Activated CD8-positive, alpha-beta memory T cell treated with anti-CD3 and anti-CD28 coated beads, Interleukin-2, amount 50 U/mL, for 24 hours (primary cell): ENCODE measurements at regions not wholly inside any gene's neighbourhood (a gene's known extent, or its start where the extent isn't known, plus 50 kb on each side); places are given as distances from the start of the nearest gene placed in this dataset.
"Not testable (repeated sequence)": the region's sequence is repeated elsewhere in the genome, so short reads cannot be mapped to it uniquely, and the experiment has no call there.

Experiments
- DNase-seq: peaks from one replicate; pipeline ENCODE4 v3.0.0-alpha.2; 2020; ENCODE audit errors: extremely low read depth

DNA sequence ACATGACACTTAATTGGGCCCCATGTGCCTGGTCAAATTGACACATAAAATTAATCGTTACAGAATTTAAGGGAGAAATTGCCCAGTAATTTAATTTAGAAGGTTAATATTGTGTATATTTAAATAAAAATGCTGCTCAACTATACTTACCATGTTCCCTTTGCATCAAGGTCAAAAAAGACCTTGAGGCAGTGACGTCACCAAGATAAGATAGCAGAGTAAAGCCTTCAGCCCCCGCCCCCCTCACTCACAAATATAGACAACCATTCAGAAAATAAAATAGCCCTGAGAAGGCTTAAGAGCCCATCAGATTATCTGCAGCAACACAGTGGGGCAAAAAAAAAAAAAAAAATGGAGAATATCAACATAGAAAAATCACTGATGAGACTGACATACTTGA is 785.7 kb downstream of the CCDC85A start:
- no peak for DNase-seq

GRCh38 chr2:56971383-56971974 is 787.7 kb downstream of the CCDC85A start:
- DNase-seq, result no peak

GRCh38 chr2:56981554-56981953 is 797.8 kb downstream of the CCDC85A start:
- no peak for DNase-seq

- DNase-seq, result no peak
Measured at GRCh38 chr2:56985609-56986008, 801.8 kb downstream of the CCDC85A start.

DNA sequence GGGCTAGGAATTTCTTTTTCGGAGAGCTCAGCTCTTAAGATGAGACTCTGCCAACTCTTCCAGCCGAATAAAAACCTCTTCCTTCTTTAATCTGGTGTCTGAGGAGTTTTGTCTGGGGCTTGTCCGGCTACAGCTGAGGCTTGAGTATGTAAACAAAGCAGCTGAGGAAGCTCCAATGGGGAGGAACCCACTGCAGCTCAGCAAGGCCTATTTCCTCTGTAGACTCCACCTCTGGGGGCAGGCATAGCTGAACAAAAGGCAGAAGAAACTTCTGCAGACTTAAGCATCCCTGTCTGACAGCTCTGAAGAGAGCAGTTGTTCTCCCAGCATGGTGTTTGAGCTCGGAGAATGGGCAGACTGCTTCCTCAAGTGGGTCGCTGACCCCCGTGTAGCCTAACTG is 838.7 kb downstream of the CCDC85A start:
- DNase-seq, result no peak

DNA sequence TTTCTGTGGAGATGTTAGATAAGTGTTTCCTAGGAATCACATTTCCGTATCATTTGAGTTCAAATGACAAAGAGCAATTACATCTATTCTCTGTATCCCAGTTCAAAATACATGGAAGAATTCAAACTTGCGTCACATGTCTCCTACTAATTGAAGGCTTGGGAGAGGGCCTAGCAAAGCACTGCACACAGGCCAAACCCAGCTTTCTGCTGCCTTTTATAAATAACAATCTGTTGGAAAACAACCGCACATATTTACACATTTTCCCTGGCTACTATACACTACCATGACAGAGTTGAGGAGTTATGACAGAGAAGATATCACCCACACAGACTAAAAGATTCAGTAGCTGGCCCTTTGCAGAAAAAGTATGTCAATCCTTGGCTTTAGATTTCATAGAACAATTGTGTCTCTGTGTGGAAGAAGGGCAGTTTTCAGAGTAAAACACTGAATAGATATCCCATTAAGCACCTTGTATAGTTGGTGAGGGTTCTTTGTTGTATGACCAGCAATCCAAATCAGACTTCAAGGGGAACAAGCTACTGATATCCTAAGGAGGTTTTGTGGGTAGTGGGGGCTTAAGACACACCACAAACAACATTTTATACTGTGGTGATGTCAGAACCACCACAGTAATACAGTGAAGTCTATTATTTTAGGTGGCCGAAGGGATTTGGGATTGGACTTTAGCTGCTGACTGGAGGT is 861.3 kb downstream of the CCDC85A start:
- DNase-seq, result no peak

DNA sequence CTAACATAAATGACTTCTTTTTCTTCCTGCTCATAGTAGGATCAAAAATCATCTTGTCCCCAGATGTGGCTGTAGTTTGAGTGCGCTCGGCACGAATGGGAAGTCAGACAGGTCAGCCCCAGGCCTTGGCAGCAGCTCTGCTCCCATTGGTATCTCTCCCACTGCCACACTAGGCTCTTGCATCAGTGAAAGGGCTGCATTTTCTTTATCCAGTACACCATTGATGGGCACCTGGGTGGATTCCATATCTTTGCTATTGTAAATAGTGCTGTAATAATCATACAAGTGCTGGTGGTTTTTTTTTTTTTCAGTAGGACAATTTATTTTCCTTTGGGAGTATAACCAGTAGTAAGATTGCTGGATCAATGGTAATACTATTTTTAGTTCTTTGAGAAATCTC is 865.5 kb downstream of the CCDC85A start:
- DNase-seq, result no peak

DNA sequence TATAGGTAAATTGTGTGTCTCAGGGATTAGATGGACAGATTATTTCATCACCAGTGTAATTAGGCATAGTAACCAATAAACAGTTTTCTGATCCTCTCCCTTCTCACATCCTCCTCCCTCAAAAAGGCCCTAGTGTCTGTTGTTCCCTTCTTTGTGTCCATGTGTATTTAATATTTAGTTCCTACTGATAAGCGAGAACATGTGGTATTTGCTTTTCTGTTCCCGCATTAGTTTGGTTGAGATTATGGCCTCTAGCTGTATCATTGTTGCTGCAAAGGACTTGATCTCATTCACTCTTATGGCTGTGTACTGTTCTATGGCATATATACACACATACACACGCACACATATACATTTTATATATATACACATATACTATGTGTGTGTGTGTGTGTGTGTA is 866.2 kb downstream of the CCDC85A start:
- no peak for DNase-seq

DNA sequence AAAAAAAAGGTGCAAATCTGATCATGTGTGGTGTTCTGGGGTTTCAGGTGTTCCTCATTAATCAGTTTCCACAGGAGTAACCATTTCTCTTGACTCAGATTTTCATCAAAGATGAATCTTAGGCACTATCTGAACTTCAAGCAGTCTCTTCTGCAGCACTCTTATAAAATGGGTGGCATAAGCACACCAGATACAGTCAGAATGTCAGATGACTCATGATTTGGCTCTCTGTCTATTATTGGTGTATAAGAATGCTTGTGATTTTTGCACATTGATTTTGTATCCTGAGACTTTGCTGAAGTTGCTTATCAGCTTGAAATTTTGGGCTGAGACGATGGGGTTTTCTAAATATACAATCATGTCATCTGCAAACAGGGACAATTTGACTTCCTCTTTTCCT is 882.5 kb downstream of the CCDC85A start:
- not testable (repeated sequence) for DNase-seq

DNA sequence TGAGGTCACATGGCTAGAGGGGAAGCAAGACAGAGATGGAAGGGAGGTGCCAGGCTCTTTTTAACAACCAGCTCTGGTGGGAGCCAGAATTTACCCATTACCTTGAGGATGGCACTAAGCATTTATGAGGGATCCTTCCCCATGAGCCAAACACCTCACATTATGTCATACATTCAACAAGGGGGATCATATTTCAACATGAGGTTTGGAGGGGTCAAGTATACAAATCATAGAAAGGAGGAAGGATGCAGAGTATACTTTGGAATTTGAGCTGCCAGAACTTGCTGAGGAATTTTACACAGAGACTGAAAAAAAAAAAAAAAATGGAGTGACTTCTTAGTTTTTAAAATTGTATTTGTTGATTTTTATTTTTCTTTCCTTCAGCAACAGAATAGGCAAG is 891.4 kb downstream of the CCDC85A start:
- DNase-seq, result no peak

GRCh38 chr2:57080035-57080434 is 896.2 kb downstream of the CCDC85A start:
- no peak for DNase-seq

DNA sequence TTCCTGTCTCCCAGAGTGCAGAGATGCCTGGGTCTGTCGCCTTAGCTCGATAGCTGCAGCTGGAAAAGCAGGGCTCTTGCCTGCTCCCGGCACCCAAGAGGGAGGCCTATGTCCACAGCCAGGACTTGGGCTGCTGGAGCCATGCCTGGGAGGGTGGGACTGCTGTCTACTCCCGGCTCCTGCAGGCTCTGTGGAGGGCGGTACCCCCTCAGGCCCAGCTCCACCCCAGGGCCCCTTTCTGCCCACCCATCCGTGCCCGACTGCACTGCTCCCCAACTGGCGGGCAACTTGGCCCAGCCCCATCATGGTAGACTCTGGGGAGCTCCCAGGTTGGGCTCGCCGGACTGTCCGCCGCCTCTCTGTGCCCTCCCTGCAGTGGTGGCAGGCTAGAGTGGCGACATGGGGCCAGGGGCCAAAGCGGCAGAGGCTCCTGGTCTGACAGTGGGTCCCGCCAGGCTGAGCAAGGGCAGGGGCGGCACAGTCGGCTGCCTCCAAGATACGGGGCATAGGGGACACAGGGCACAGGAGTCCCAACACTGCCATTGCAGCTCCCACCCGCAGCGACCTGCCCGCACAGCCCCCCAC is 901.0 kb downstream of the CCDC85A start:
- no peak for DNase-seq

DNA sequence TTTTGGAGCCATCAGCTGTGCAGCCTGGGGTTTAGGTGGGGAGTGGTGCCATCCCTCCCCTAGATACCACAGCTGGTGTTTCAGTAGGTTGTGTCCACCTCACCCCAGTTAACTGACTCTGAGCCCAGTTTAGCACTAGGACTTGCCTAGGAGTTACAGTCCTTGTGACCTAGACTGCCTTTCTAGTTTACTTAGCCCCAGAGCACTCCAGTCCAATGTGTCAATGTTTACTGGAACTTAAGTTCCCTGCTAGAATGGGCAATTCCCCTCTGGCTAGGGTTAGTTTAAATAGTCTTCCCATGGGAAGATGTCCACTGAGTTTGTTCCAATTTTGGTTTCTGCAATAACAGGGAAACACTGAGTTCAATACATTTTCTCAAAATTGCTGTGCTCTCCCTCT is 909.2 kb downstream of the CCDC85A start:
- no peak for DNase-seq

- DNase-seq, result no peak
Measured at GRCh38 chr2:57097855-57098254, 914.1 kb downstream of the CCDC85A start.

- DNase-seq, result no peak
Measured at GRCh38 chr2:57100436-57100835, 916.6 kb downstream of the CCDC85A start.

DNA sequence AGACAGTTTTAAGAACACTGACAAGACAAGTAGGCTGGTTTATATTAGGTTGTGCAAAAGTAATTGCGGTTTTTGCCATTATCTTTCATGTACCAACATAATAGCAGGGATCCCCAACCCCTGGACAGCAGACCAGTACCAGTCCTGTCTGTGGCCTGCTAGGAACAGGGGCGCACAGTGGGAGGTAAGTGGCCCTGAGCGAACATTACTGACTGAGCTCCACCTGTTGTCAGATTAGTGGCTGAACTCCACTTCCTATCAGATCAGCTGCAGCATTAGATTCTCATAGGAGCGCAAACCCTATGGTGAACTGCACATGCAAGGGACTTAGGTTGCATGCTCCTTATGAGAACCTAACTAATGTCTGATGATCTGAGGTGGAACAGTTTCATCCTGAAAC is 921.9 kb downstream of the CCDC85A start:
- DNase-seq, result no peak

DNA sequence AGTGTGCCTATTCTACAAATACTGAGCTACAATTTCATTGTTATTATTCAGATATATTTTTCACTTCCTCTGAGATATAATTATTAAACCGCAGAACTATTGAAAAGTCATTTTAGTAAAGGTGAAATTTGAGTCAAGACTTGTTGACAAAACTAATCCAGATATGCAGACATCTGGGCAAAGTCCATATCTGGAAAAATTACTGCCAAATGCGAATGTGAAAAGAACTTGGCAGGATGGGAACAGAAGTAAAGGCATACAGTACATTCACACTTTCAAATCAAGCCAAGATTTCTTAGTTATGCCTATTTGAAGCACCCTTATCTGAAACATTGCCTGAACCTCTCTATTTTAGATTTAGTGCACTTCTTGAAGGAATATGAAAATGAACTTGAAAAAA is 923.6 kb downstream of the CCDC85A start:
- DNase-seq, result no peak

- DNase-seq, result no peak
Measured at GRCh38 chr2:57111531-57111930, 927.7 kb downstream of the CCDC85A start.

DNA sequence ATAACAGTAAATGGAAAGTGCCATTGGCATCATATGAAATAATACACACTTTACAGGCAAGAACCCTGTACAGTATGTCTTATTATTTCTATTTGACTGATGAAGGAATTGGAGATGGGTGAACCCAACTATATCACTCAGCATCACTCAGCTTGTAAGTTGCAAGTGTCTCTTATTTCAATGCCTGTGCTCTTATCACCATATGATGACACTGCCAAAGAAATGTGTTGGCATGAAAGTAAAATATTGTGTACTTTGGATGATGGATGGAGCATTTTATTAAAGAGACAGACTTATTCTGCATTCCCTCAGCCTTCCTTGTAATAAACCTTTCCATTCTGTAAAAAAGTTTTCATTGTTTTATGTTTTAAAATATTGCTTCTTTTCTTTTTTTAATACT is 927.5 kb upstream of the VRK2 start:
- no peak for DNase-seq

GRCh38 chr2:57126410-57126809 is 920.2 kb upstream of the VRK2 start:
- no peak for DNase-seq

DNA sequence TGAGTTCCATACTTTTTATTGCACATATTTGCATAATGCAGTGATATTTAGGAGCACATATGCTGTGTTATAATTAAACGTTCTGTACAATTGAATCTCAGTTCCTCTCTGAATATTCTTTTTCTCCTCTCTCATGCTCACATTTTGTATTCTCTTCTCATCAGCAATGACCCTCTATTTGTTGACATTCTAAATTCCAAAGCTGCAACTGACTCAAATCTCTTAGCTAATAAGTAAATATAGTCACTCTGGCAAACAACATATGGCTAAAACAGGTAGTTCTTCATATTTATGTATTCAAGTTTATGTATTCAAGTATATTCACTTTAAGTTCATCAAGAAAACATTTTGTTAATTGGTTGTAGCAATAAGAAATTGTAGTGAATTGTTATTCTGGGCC is 907.4 kb upstream of the VRK2 start:
- DNase-seq, result no peak

DNA sequence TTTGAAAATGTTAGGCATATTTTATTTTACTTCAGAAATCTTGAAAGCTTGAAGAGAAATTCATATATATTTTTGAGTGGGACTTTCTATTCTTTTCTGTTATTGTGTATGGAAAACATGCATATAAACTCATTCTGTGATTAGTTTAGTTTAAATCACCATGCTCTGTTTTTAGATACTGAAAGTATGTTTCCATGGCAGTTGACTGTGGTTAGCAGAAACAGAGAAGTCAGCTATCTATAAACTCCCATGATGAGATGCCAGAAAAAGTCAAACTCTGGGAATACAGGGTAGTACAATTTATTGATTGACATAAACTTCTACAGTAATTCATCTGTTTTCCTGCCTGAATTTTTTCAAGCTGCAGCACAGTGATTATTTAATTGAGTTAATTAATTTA is 905.3 kb upstream of the VRK2 start:
- DNase-seq, result no peak

- DNase-seq, result no peak
Measured at GRCh38 chr2:57146951-57147350, 899.7 kb upstream of the VRK2 start.
